Tibial artery (tissue), 4 donors: ENCODE measurements at regions not wholly inside any gene's neighbourhood (a gene's known extent, or its start where the extent isn't known, plus 50 kb on each side); places are given as distances from the start of the nearest gene placed in this dataset.

Source experiments
- DNase-seq, 2 donors: peaks; one replicate each; pipeline ENCODE4 v3.0.0-alpha.2; 2019
- H3K27ac ChIP-seq, 2 donors: fragments of 200-600 bp; sonication (generic) in 1 of 2; 1 replicate in 1 of 2; 2 replicates in 1 of 2; pipeline ENCODE4 v1.5.1; 2018 to 2019; ENCODE audit warnings: mild to moderate bottlenecking in 1 of 2
- H3K27me3 ChIP-seq, 2 donors: fragments of 200-600 bp; sonication (generic) in 1 of 2; one replicate each; pipeline versions ENCODE4 v1.5.1 to v1.6.0; 2016 to 2019
- H3K36me3 ChIP-seq, 3 donors: fragments of 200-600 bp; sonication (generic) in 2 of 3; one replicate each; pipeline ENCODE4 v1.5.1; 2016 to 2019; ENCODE audit warnings: mild to moderate bottlenecking in 2 of 3
- H3K4me1 ChIP-seq, 4 donors: fragments of 200-600 bp; sonication (generic) in 2 of 4; 1 replicate in 3 of 4; 2 replicates in 1 of 4; pipeline ENCODE4 v1.5.1; 2016 to 2019
- H3K4me3 ChIP-seq, 2 donors: fragments of 200-600 bp; sonication (generic) in 1 of 2; 1 replicate in 1 of 2; 2 replicates in 1 of 2; pipeline ENCODE4 v1.5.1; 2018 to 2019; ENCODE audit warnings: mild to moderate bottlenecking in 2 of 2
- H3K9me3 ChIP-seq, 3 donors: fragments of 200-600 bp; sonication (generic) in 1 of 3; one replicate each; pipeline ENCODE4 v1.5.1; 2016 to 2019
- intact Hi-C: fragments of 100-400 bp; cut with DNase I; formaldehyde crosslinking; loops from one replicate; pipeline ENCODE4 v1.15.0; 2023; ENCODE audit warnings: low total_unique reads
- TF ChIP-seq, protein P1 (sequence below), 2 experiments: fragments of 200-600 bp in 1 of 2; fragments of 450-650 bp in 1 of 2; IDR thresholded peaks; one replicate each; pipeline ENCODE4 v1.5.1; 2017 to 2019; ENCODE audit warnings: antibody characterized with exemption in 2 of 2, mild to moderate bottlenecking in 1 of 2, moderate library complexity in 1 of 2

DNA sequence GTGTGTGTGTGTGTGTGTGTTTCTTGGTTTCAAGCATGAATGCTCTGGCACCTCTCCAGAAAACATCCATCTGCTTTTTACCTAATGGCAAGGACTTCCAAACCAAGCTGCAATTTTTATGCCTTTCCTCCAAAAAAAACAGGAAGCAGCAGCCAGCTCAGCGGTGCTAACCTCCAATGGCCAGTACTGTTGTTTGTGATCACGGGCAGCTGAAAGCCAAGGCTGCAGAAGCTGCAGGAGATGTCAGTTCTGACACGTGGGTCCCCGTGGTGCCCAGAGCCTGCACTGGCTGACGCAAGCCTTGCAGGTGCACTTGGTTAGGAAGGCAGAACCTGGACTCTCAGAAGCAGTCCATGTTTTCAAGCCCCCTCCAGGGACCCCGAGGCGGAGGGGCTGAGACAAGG lies 313.6 kb upstream of the DDX53 start:
- no peaks in the 10 kb centered on the region for H3K36me3 ChIP-seq
- peak; percentile 35 to 74 for DNase-seq
- H3K9me3 ChIP-seq, result no peaks in the 10 kb centered on the region
- peak overlapping the region; percentile 37 to 43 for H3K27ac ChIP-seq
- H3K27me3 ChIP-seq, result no peaks in the 10 kb centered on the region
- TF ChIP-seq, protein P1, sequence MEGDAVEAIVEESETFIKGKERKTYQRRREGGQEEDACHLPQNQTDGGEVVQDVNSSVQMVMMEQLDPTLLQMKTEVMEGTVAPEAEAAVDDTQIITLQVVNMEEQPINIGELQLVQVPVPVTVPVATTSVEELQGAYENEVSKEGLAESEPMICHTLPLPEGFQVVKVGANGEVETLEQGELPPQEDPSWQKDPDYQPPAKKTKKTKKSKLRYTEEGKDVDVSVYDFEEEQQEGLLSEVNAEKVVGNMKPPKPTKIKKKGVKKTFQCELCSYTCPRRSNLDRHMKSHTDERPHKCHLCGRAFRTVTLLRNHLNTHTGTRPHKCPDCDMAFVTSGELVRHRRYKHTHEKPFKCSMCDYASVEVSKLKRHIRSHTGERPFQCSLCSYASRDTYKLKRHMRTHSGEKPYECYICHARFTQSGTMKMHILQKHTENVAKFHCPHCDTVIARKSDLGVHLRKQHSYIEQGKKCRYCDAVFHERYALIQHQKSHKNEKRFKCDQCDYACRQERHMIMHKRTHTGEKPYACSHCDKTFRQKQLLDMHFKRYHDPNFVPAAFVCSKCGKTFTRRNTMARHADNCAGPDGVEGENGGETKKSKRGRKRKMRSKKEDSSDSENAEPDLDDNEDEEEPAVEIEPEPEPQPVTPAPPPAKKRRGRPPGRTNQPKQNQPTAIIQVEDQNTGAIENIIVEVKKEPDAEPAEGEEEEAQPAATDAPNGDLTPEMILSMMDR (IDR thresholded peaks at IDR 0.05), result no peak
- no peak overlapping the region for H3K4me3 ChIP-seq
- intact Hi-C loops, result no loop called here
- H3K4me1 ChIP-seq, result peaks cover 0 to 16% (median 2%) of the 10 kb centered on the region in 4 donors

DNA sequence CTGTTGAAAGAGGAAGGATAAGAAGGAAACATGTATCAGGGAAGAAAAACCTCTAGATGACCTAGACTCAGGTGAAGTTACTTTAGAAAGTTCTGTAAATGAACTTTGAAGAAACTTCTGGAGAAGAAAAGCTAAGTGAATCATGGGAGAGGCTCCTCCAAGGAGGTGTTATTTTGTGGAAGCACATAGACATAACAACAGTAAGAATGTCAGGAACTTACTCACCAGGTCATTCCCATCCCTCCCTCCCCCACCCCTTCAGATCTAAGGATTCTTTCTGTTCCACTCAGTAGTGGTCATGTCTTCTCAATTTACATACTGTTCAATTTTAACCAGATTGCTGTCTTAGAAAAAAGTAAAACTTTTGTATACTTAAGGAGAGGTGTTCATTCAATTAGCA lies 310.5 kb upstream of the DDX53 start:
- intact Hi-C loops, result no loop called here
- Histone ChIP-seq H3K9me3 (no peaks in the 10 kb centered on the region), H3K27me3 (no peaks in the 10 kb centered on the region), H3K36me3 (no peaks in the 10 kb centered on the region), H3K4me3 (no peak overlapping the region), H3K4me1 (peaks cover 0 to 16% (median 2%) of the 10 kb centered on the region in 4 donors), H3K27ac (no peak overlapping the region)
- no peak for DNase-seq
- TF ChIP-seq, protein P1 (IDR thresholded peaks at IDR 0.05), result no peak

DNA sequence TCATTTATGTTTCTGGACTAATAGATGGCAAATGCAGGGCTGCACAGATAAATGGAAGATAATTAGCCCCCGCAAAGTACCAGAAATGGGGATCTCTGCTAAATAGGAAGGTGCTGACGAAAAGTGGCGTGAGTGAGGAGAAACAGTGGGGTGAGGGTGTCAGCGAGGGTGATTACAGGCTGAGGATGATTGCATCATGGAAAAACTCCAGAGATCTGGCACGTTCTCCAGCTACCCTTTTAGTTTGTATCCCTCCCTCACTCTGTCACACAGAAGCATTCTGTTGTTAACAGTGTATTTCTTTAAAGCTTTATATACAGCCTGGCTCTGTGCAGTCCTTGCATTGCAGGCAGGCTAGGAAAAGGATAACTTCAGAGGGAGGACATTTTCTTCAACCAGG lies 309.6 kb upstream of the DDX53 start:
- Histone ChIP-seq H3K27ac (no peak overlapping the region), H3K4me1 (peaks cover 0 to 16% (median 2%) of the 10 kb centered on the region in 4 donors), H3K9me3 (no peaks in the 10 kb centered on the region), H3K27me3 (no peaks in the 10 kb centered on the region), H3K36me3 (no peaks in the 10 kb centered on the region), H3K4me3 (no peak overlapping the region)
- intact Hi-C loops, result no loop called here
- TF ChIP-seq, protein P1 (IDR thresholded peaks at IDR 0.05), result no peak
- no peak for DNase-seq

DNA sequence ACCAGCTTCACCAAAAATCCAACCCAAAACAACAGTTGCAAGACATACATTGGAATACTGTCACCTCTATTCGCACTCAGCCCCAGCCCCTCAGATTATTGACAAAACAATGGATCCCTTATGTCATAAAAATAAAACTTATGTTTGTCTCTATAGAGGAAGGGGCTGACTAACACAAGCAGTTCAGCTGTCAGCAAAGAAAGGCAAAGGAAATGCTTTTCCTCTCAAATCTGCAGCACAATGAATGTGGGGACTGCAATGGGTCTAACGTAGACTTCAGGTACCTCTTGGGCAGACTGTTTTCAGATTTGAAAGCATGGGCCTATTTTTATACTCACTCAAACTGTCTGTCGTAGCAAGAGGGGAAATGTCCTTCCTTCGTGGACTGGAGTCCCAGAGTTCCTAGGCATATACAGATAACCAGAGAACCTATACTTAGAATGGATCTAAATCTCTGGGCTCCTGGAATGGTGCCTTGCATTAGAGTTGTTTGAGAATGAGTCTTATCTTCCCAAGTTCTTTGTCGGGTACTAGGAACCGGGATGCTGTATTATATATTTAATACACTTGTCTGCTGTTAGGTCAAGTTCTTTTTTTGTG lies 307.7 kb upstream of the DDX53 start:
- DNase-seq, result no peak
- no peaks in the 10 kb centered on the region for H3K9me3 ChIP-seq
- H3K4me3 ChIP-seq, result no peak overlapping the region
- no peak overlapping the region for H3K27ac ChIP-seq
- intact Hi-C loops, result no loop called here
- H3K27me3 ChIP-seq, result no peaks in the 10 kb centered on the region
- no peaks in the 10 kb centered on the region for H3K4me1 ChIP-seq
- no peaks in the 10 kb centered on the region for H3K36me3 ChIP-seq
- TF ChIP-seq, protein P1 (IDR thresholded peaks at IDR 0.05), result no peak

DNA sequence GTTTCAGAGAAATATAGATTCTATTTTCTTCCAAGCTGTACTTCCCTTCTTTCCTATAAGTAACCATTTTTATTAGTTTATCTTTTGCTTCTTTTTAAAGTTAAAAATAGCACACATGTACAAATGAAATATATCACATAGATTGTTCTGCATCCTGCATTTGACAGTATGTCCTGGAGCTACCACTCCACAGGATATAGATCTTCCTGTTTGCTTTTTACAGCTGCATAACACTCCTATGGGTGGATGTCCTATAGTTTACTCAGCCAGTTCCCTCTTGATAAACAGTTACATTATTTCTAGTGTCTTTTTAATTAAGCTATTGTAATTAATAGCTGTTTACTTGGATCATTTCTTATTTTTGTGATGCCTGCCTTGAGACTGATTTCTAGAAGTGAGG lies 301.6 kb upstream of the DDX53 start:
- no peak for DNase-seq
- no peaks in the 10 kb centered on the region for H3K27me3 ChIP-seq
- peaks cover 0 to 6% (median 2%) of the 10 kb centered on the region in 4 donors for H3K4me1 ChIP-seq
- TF ChIP-seq, protein P1 (IDR thresholded peaks at IDR 0.05), result no peak
- no peaks in the 10 kb centered on the region for H3K9me3 ChIP-seq
- peak overlapping the region; percentile 51 to 63 for H3K27ac ChIP-seq
- no peaks in the 10 kb centered on the region for H3K36me3 ChIP-seq
- intact Hi-C loops, result no loop called here
- H3K4me3 ChIP-seq, result no peak overlapping the region
